Choroid plexus epithelial cell (primary cell): ENCODE measurements at regions not wholly inside any gene's neighbourhood (a gene's known extent, or its start where the extent isn't known, plus 50 kb on each side); places are given as distances from the start of the nearest gene placed in this dataset.

ENCODE experiments used
- DNase-seq: peaks from one replicate; pipeline ENCODE4 v3.0.0-alpha.2; 2010; ENCODE audit warnings: low read depth
- H3K4me3 ChIP-seq: 2 replicates; pipeline ENCODE4 v1.5.1; 2011; ENCODE audit warnings: low read depth, mild to moderate bottlenecking, control low read depth, low read length, moderate library complexity
- CTCF ChIP-seq: conservative IDR thresholded peaks from 2 replicates; pipeline ENCODE4 v1.5.1; 2011; ENCODE audit warnings: low read depth, mild to moderate bottlenecking, control low read depth, inconsistent platforms, low read length, moderate library complexity

GRCh38 chr5:42337143-42337542 is 86.1 kb upstream of the GHR start:
- DNase-seq = no peak
- TF ChIP-seq CTCF = no peak
- no peak overlapping the region for H3K4me3 ChIP-seq

- H3K4me3 ChIP-seq = no peak overlapping the region
- no peak for DNase-seq
- no peak for TF ChIP-seq CTCF
These were observed 85.6 kb upstream of the GHR start for GRCh38 chr5:42337607-42338006.

GRCh38 chr5:42338136-42338535 is 85.1 kb upstream of the GHR start:
- no peak for TF ChIP-seq CTCF
- no peak for DNase-seq
- H3K4me3 ChIP-seq = no peak overlapping the region

- no peak overlapping the region for H3K4me3 ChIP-seq
- TF ChIP-seq CTCF = no peak
- no peak for DNase-seq
These were observed 74.1 kb upstream of the GHR start for GRCh38 chr5:42349163-42349562.

GRCh38 chr5:42351956-42352355 is 71.3 kb upstream of the GHR start:
- no peak overlapping the region for H3K4me3 ChIP-seq
- no peak for TF ChIP-seq CTCF
- DNase-seq = no peak

- H3K4me3 ChIP-seq = no peak overlapping the region
- no peak for TF ChIP-seq CTCF
- DNase-seq = peak; percentile 47
These were observed 63.2 kb upstream of the GHR start for GRCh38 chr5:42360056-42360455.

GRCh38 chr5:42360616-42361314 is 62.5 kb upstream of the GHR start:
- peak; percentile 3 for DNase-seq
- no peak for TF ChIP-seq CTCF
- no peak overlapping the region for H3K4me3 ChIP-seq
